HS-5 (cell line): ENCODE measurements at regions not wholly inside any gene's neighbourhood (a gene's known extent, or its start where the extent isn't known, plus 50 kb on each side); places are given as distances from the start of the nearest gene placed in this dataset.

ENCODE experiments used
- DNase-seq: peaks from one replicate; pipeline ENCODE4 v3.0.0-alpha.2; 2012; ENCODE audit warnings: low read depth

DNA sequence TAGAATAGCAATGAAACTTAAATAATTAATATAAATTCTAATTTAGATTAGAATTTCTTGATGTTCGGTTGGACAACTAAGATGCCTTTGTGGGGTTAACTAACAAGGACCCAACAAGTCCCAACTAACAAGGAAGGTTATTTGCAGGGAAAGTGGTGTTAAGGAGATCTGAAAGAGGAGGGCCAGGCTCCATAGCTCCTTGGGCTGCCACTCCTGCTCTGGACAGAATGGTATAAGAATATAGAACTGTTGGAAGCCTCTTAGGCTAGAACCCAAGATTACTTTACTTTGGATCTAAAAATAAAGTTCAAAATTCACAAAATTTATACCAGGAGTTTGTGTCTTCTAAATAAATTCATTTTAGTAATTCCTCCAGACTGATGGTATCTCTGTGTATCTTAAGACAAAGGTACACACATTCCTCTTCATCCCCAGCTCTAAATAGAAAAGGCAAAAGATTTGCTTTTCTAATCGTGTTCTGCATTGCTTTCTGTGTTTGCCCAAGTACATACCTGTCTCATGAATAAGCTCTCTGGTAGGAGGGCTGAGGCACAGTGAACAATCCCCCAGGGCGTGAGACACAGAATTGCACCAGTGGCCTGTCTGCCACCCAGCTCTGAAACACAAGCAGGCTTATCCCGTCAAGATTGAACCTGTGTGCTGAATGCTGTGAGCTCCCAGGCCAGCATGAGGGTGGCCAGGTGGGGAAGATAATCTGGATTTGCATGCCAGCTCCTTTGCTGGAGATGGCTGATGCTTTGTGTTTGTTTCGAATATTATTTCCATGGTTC, 176.0 kb downstream of the ACKR3 start:
- peak; percentile 60 for DNase-seq

- no peak for DNase-seq
Observed at GRCh38 chr2:236746833-236747232, 177.2 kb downstream of the ACKR3 start.

GRCh38 chr2:236747426-236747825, 177.8 kb downstream of the ACKR3 start:
- DNase-seq = no peak

- DNase-seq = no peak
Observed at GRCh38 chr2:236747925-236748324, 178.3 kb downstream of the ACKR3 start.

DNA sequence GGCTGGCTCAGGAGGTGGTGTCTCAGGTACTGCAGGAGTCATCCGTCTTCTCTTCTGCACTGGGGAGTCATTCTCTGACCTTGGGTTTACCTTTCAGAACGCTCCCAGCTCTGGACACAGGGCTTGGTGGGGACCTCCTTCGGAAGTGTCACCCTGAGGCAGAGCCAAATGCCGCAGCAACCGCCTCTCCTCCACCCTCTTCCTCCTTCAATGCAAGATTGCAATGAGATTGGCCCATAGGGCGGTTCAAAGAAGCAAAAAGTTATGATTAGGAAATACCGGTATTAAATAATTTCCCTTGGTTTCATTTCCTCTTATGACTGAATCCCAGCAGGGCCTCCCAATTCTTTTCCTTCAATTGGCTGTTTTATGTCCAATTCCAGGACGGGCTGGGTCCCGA, 178.8 kb downstream of the ACKR3 start:
- no peak for DNase-seq

DNA sequence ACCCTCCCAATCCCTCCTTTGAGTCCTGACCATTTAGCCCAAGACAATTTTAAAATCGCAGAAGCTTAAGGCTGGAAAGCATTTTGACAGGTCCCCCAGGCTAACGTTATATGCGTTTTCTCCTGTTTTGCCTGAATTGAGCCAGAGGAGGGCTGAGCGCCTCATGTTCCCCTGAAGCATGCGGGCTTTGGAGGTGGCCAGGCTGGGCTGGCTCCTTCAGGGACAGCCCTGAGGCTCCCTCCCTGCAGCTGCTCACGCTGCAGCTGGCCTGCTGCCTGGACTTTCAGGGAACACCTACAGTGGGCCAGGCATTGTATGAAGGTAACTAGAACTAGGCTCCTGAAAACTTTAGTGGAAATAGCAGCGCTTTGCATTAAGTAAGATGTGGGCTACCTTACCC, 179.2 kb downstream of the ACKR3 start:
- DNase-seq = no peak

- peak; percentile 69 for DNase-seq
Observed at GRCh38 chr2:236749346-236749745, 179.7 kb downstream of the ACKR3 start.

- no peak for DNase-seq
Observed at GRCh38 chr2:236752096-236752495, 182.5 kb downstream of the ACKR3 start.

GRCh38 chr2:236753606-236754270, 184.1 kb downstream of the ACKR3 start:
- no peak for DNase-seq

DNA sequence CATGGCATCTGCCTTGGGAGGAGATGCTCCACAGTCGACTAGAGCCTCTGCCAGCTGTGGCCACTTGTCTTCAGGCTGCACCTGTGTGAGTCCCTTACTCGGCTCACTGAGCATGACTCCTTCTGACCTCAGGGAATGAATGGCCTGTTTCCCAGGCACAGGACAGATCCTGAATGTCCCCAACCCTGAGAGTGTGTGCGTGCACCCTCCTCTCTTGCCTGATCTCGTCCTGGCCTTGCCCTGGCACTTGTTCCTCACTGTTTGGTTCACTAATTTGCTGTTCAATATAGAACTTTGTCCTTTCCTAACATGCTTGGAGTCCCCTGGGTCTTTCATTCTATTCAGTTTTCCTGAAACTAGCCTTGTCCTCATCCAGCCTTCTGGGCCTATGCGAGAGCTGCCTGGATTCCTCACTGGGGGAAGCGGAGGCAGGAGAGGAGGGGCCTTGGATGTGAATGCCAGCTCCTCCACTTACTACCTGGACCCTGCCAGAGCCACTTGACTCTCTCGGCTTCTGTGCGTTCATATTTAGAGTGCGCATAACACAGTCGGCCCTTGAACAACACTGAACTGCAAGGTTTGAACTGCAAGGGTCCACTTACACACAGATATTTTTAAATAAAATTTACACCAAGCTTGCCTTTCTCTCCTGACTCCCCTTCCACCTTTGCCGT, 184.8 kb downstream of the ACKR3 start:
- DNase-seq = no peak

GRCh38 chr2:236755278-236755840, 185.7 kb downstream of the ACKR3 start:
- no peak for DNase-seq

GRCh38 chr2:236758406-236758805, 188.8 kb downstream of the ACKR3 start:
- no peak for DNase-seq

- no peak for DNase-seq
Observed at GRCh38 chr2:236760246-236760645, 190.6 kb downstream of the ACKR3 start.

- DNase-seq = no peak
Observed at GRCh38 chr2:236761358-236761757, 191.7 kb downstream of the ACKR3 start.

DNA sequence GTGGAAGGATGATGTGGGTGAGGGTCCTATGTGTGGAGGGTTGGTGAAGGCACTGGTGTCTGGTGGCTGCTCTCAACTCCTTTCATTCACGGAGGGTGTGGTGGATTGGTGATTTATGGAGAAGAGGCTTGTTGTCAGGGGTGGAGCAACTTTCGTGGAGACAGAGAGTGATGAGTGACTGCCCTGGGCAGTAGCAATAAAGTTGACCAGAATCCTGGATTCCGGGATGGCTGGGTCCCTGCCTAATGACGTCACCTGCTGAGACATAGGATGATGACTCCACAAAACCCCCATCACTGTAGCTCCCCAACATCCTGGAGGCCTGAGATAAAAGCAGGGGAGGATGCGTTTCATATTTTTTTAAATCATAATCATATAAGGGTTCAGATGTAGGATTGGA, 193.0 kb downstream of the ACKR3 start:
- DNase-seq = no peak

DNA sequence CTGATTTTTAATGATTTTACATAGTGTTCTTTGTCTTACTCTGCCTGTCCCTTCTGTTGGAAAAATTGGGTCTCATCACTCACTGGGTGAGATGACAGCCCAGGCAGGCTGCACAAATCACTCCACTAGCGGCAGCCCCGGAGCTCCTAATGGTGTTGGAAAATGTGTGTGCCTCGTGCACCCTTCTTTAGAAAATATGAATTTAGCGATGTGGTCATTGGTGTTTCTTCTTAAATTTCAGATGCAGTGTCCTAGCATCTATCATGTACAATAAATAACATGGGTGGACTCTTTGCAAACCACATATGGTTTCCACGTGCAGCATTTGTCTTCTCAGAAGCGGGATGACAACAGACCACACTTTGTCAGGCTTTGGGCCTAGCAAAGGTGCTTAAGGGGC, 194.2 kb downstream of the ACKR3 start:
- no peak for DNase-seq

- no peak for DNase-seq
Observed at GRCh38 chr2:236764716-236765115, 195.1 kb downstream of the ACKR3 start.

- DNase-seq = no peak
Observed at GRCh38 chr2:236765478-236765877, 195.9 kb downstream of the ACKR3 start.

GRCh38 chr2:236766850-236767249, 197.2 kb downstream of the ACKR3 start:
- DNase-seq = no peak

DNA sequence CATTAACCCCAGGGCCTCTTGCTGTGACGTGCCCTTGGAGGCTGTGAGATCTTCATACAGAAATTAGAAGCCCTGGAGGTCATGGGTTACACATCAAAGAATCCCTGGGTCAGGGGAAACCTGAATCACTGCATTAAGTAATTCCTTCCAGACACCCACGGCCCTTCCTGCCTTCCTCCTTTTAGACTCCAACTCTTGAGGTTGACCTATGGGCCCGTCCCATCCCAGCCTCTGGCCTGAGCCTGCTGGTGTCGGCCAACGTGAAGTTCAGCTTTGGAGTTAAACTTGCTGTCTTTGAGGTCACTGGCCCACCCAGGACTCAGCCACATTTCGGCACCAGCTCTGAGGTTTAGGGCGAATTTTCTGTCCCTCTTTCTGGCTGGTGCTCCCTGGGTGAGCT, 198.3 kb downstream of the ACKR3 start:
- DNase-seq = no peak

DNA sequence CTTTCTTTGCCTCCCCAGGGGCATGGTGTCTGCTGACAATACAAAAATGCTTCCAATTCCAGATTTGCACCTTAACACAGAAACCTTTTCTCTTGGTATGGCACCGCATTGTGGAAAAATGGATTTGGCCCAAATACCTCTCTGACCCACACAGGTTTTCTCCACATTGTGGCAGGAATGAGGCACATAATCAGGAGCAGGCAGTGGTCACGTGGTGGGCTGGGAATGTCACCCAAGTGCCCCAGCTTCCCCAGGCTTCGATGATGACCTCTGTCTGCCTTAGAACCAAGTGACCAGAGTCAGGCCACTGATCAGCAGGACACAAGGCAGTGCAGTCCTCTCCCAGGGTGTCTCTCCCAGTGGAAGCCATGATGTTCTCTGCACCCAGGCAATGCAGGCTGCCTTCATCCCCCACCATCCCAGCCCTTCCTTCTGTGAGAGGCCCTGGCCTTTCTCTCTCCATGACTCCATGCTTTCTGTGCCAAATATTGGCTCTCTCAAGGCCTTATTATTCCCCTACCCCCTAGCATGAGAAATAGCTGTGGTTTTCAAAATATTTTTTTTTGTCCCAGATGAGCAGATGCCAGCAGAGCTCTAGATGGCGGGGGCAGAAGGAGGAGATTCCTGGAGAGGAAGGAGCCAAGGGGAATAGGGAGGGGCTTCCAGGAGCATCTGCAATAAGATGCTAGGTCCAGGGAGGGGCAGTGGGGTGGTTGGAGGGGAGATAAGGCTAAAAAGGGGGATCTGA, 198.9 kb downstream of the ACKR3 start:
- DNase-seq = no peak
